Gastrocnemius medialis (tissue), 4 donors: ENCODE measurements at regions not wholly inside any gene's neighbourhood (a gene's known extent, or its start where the extent isn't known, plus 50 kb on each side); places are given as distances from the start of the nearest gene placed in this dataset.

Experiments used
- CTCF ChIP-seq, 5 experiments: fragments of 450-650 bp in 3 of 5; fragments of 200-600 bp in 2 of 5; sonication (generic) in 2 of 5; IDR thresholded peaks in 4 of 5; conservative IDR thresholded peaks in 1 of 5; 1 replicate in 4 of 5; 2 replicates in 1 of 5; pipeline ENCODE4 v1.5.1; 2016 to 2019; ENCODE audit warnings: antibody characterized with exemption in 5 of 5, mild to moderate bottlenecking in 3 of 5, moderate library complexity in 3 of 5
- POLR2A ChIP-seq, 2 donors: fragments of 450-650 bp; IDR thresholded peaks; one replicate each; pipeline ENCODE4 v1.6.1; 2017; ENCODE audit warnings: antibody characterized with exemption in 2 of 2, mild to moderate bottlenecking in 2 of 2, moderate library complexity in 2 of 2

- TF ChIP-seq CTCF (IDR thresholded peaks at IDR 0.05 in 4 of 5, conservative IDR thresholded peaks at IDR 0.05 in 1 of 5): no peak
- TF ChIP-seq POLR2A (IDR thresholded peaks at IDR 0.05): no peak
Observed at GRCh38 chr2:175576270-175576669, 394.8 kb upstream of the ATP5MC3 start.
